OCI-LY1 (cell line): ENCODE measurements at regions not wholly inside any gene's neighbourhood (a gene's known extent, or its start where the extent isn't known, plus 50 kb on each side); places are given as distances from the start of the nearest gene placed in this dataset.

ENCODE experiments used
- H2AFZ ChIP-seq: fragments of 200-600 bp; sonication (generic), shearing (Covaris generic); 2 replicates; pipeline ENCODE4 v1.6.0; 2014; ENCODE audit warnings: antibody characterized with exemption, mild to moderate bottlenecking, low read length
- H3F3A ChIP-seq: fragments of 200-600 bp; sonication (generic), shearing (Covaris generic); 2 replicates; pipeline ENCODE4 v1.6.0; 2014; ENCODE audit warnings: mild to moderate bottlenecking, antibody characterized with exemption, low read length, moderate library complexity; ENCODE audit not compliant: insufficient read depth
- H3K27ac ChIP-seq: fragments of 200-600 bp; sonication (generic); 2 replicates; pipeline ENCODE4 v1.5.1; 2014; ENCODE audit warnings: low read length, mixed run types, mild to moderate bottlenecking, low read depth; ENCODE audit not compliant: poor library complexity, severe bottlenecking
- H3K27me3 ChIP-seq: fragments of 200-600 bp; sonication (generic); 2 replicates; pipeline ENCODE4 v1.6.0; 2014; ENCODE audit warnings: antibody characterized with exemption, mild to moderate bottlenecking, low read length, moderate library complexity; ENCODE audit not compliant: insufficient read depth
- H3K36me3 ChIP-seq: fragments of 200-600 bp; sonication (generic); 2 replicates; pipeline ENCODE4 v1.6.1; 2014; ENCODE audit warnings: mild to moderate bottlenecking, antibody characterized with exemption, low read length, moderate library complexity, mixed read lengths; ENCODE audit not compliant: insufficient read depth
- H3K4me1 ChIP-seq: fragments of 200-600 bp; sonication (generic); 2 replicates; pipeline ENCODE4 v1.5.1; 2014; ENCODE audit warnings: mild to moderate bottlenecking, low read length, moderate library complexity; ENCODE audit not compliant: insufficient read depth, severe bottlenecking
- H3K4me2 ChIP-seq: fragments of 200-600 bp; sonication (generic), shearing (Covaris generic); 2 replicates; pipeline ENCODE4 v1.6.1; 2014; ENCODE audit warnings: low read length
- H3K4me3 ChIP-seq: fragments of 200-600 bp; sonication (generic); 2 replicates; pipeline ENCODE4 v1.5.1; 2014; ENCODE audit warnings: low read length, low read depth, mild to moderate bottlenecking, mixed read lengths; ENCODE audit not compliant: poor library complexity, severe bottlenecking
- H3K79me2 ChIP-seq: fragments of 200-600 bp; shearing (Covaris generic); 2 replicates; pipeline ENCODE4 v1.6.1; 2016; ENCODE audit warnings: mixed run types, low read length, mixed read lengths; ENCODE audit not compliant: insufficient read depth
- H3K9ac ChIP-seq: fragments of 200-600 bp; sonication (generic), shearing (Covaris generic); 2 replicates; pipeline ENCODE4 v1.6.1; 2014; ENCODE audit warnings: mild to moderate bottlenecking, low read length, mixed read lengths
- H3K9me2 ChIP-seq: fragments of 200-600 bp; sonication (generic), shearing (Covaris generic); 2 replicates; pipeline ENCODE4 v1.6.1; 2014; ENCODE audit warnings: low read depth, mild to moderate bottlenecking, low read length, mixed read lengths
- H3K9me3 ChIP-seq: fragments of 200-600 bp; shearing (Covaris generic); 2 replicates; pipeline ENCODE4 v1.6.1; 2014; ENCODE audit warnings: low read length, mixed read lengths
- H4K20me1 ChIP-seq: fragments of 200-600 bp; sonication (generic), shearing (Covaris generic); 2 replicates; pipeline ENCODE4 v1.6.0; 2016; ENCODE audit warnings: mild to moderate bottlenecking, low read length; ENCODE audit not compliant: insufficient read depth
- CTCF ChIP-seq: fragments of 200-600 bp; sonication (generic), shearing (Covaris generic); IDR thresholded peaks from 2 replicates; pipeline ENCODE4 v1.5.1; 2017; ENCODE audit warnings: mild to moderate bottlenecking, antibody characterized with exemption, low read length, moderate library complexity, mixed read lengths
- EZH2 ChIP-seq: fragments of 200-600 bp; sonication (generic), shearing (Covaris generic); IDR thresholded peaks from 2 replicates; pipeline ENCODE4 v1.8.0; 2017; ENCODE audit warnings: borderline replicate concordance, mixed run types, mild to moderate bottlenecking, antibody characterized with exemption, low read length, moderate library complexity, mixed read lengths

DNA sequence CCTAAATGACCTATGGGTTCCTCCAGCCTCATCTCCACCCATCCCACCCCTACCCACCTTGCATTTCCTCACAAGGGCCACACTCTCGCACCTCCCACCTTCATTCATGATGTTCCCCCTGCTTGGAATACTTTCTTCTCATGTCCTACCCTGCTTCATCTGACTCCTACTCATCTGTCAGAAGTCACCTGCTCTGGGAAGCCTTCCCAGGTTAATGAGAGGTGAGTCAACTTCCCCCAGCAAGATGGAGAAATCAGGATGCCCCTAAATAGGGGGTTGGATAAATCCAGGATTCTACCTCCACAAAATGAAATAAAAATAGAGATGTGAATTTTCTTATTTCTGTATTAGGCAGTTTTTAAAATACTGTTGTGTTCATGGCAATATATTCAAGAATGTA lies 51.0 kb upstream of the WSB1 start:
- no peaks in the 10 kb centered on the region for H3F3A ChIP-seq
- no peak overlapping the region for H3K9ac ChIP-seq
- H4K20me1 ChIP-seq = no peaks in the 10 kb centered on the region
- H3K9me3 ChIP-seq = no peaks in the 10 kb centered on the region
- H3K36me3 ChIP-seq = no peaks in the 10 kb centered on the region
- no peaks in the 10 kb centered on the region for H3K79me2 ChIP-seq
- H3K4me2 ChIP-seq = no peak overlapping the region
- no peak for TF ChIP-seq EZH2
- no peak for TF ChIP-seq CTCF
- H3K27ac ChIP-seq = no peak overlapping the region
- H3K27me3 ChIP-seq = peaks cover 9% of the 10 kb centered on the region; the same call in 1 of the 2 replicates
- no peaks in the 10 kb centered on the region for H3K9me2 ChIP-seq
- H2AFZ ChIP-seq = no peak overlapping the region
- H3K4me3 ChIP-seq = no peak overlapping the region
- peaks cover 15% of the 10 kb centered on the region for H3K4me1 ChIP-seq

- no peak overlapping the region for H3K4me2 ChIP-seq
- H3K4me1 ChIP-seq = peaks cover 15% of the 10 kb centered on the region
Measured at GRCh38 chr17:27244011-27244410, 49.9 kb upstream of the WSB1 start.

More at GRCh38 chr17:27244011-27244410, 49.9 kb upstream of the WSB1 start:
- no peak for TF ChIP-seq EZH2
- TF ChIP-seq CTCF = no peak
- Histone ChIP-seq H3K79me2 (no peaks in the 10 kb centered on the region), H3F3A (no peaks in the 10 kb centered on the region), H3K4me3 (no peak overlapping the region), H2AFZ (no peak overlapping the region), H3K27ac (no peak overlapping the region), H3K27me3 (peaks cover 9% of the 10 kb centered on the region; the same call in 1 of the 2 replicates), H3K9me3 (no peaks in the 10 kb centered on the region), H3K9ac (no peak overlapping the region), H4K20me1 (no peaks in the 10 kb centered on the region), H3K9me2 (no peaks in the 10 kb centered on the region), H3K36me3 (no peaks in the 10 kb centered on the region)
